ENCODE measurements at regions not wholly inside any gene's neighbourhood (a gene's known extent, or its start where the extent isn't known, plus 50 kb on each side); places are given as distances from the start of the nearest gene placed in this dataset.
"Not testable (repeated sequence)": the region's sequence is repeated elsewhere in the genome, so short reads cannot be mapped to it uniquely, and the experiment has no call there.

- ATAC-seq: no peak
These were observed 615.0 kb downstream of the ANKRD7 start for GRCh38 chr7:118839515-118839914.

- ATAC-seq: no peak
These were observed 619.0 kb downstream of the ANKRD7 start for GRCh38 chr7:118843456-118843855.

- ATAC-seq: no peak
These were observed 620.2 kb downstream of the ANKRD7 start for GRCh38 chr7:118844748-118845147.

GRCh38 chr7:118845791-118846190 is 621.3 kb downstream of the ANKRD7 start:
- no peak for ATAC-seq

- ATAC-seq: no peak
These were observed 622.5 kb downstream of the ANKRD7 start for GRCh38 chr7:118846977-118847376.

GRCh38 chr7:118855290-118855689 is 630.8 kb downstream of the ANKRD7 start:
- ATAC-seq: no peak

GRCh38 chr7:118858651-118859149 is 634.2 kb downstream of the ANKRD7 start:
- ATAC-seq: no peak

GRCh38 chr7:118861581-118861980 is 637.1 kb downstream of the ANKRD7 start:
- no peak for ATAC-seq

GRCh38 chr7:118862740-118863139 is 638.2 kb downstream of the ANKRD7 start:
- ATAC-seq: no peak

- ATAC-seq: no peak
These were observed 639.5 kb downstream of the ANKRD7 start for GRCh38 chr7:118863966-118864365.

GRCh38 chr7:118867860-118868259 is 643.4 kb downstream of the ANKRD7 start:
- ATAC-seq: no peak

GRCh38 chr7:118869141-118869540 is 644.6 kb downstream of the ANKRD7 start:
- ATAC-seq: not testable (repeated sequence)

- ATAC-seq: no peak
These were observed 645.7 kb downstream of the ANKRD7 start for GRCh38 chr7:118870187-118870586.

- no peak for ATAC-seq
These were observed 648.1 kb downstream of the ANKRD7 start for GRCh38 chr7:118872568-118872967.

- ATAC-seq: no peak
These were observed 652.7 kb downstream of the ANKRD7 start for GRCh38 chr7:118877187-118877586.

GRCh38 chr7:118878336-118878735 is 653.8 kb downstream of the ANKRD7 start:
- ATAC-seq: no peak

- no peak for ATAC-seq
These were observed 673.8 kb downstream of the ANKRD7 start for GRCh38 chr7:118898284-118898683.

GRCh38 chr7:118902600-118902999 is 678.1 kb downstream of the ANKRD7 start:
- ATAC-seq: no peak

GRCh38 chr7:118907911-118908527 is 683.5 kb downstream of the ANKRD7 start:
- ATAC-seq: no peak

GRCh38 chr7:118916120-118916519 is 691.6 kb downstream of the ANKRD7 start:
- ATAC-seq: not testable (repeated sequence)

GRCh38 chr7:118918556-118918955 is 694.1 kb downstream of the ANKRD7 start:
- no peak for ATAC-seq

- no peak for ATAC-seq
These were observed 714.3 kb downstream of the ANKRD7 start for GRCh38 chr7:118938845-118939244.

GRCh38 chr7:118944271-118944670 is 719.8 kb downstream of the ANKRD7 start:
- no peak for ATAC-seq

- ATAC-seq: no peak
These were observed 721.6 kb downstream of the ANKRD7 start for GRCh38 chr7:118945911-118946682.
